ENCODE measurements at regions not wholly inside any gene's neighbourhood (a gene's known extent, or its start where the extent isn't known, plus 50 kb on each side); places are given as distances from the start of the nearest gene placed in this dataset.

DNA sequence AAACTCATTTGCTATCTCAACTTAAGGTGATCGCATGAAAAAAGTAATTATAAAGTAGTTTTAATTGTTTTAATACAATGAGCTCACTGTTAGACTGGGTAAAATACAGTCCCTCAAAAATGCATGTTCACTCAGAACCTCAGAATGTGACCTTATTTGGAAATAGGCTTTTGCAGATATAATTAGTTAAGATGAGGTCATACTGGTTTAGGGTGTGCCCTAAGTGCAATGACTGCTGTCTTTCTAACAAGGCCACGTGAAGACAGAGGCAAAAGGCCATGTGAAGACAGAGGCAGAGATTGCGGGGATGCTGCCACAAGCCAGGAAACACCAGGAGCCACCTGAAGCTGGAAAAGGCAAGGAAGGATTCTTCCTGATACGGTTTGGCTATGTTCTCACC is 262.1 kb downstream of the NKX6-1 start:
- TF ChIP-seq, protein P1, sequence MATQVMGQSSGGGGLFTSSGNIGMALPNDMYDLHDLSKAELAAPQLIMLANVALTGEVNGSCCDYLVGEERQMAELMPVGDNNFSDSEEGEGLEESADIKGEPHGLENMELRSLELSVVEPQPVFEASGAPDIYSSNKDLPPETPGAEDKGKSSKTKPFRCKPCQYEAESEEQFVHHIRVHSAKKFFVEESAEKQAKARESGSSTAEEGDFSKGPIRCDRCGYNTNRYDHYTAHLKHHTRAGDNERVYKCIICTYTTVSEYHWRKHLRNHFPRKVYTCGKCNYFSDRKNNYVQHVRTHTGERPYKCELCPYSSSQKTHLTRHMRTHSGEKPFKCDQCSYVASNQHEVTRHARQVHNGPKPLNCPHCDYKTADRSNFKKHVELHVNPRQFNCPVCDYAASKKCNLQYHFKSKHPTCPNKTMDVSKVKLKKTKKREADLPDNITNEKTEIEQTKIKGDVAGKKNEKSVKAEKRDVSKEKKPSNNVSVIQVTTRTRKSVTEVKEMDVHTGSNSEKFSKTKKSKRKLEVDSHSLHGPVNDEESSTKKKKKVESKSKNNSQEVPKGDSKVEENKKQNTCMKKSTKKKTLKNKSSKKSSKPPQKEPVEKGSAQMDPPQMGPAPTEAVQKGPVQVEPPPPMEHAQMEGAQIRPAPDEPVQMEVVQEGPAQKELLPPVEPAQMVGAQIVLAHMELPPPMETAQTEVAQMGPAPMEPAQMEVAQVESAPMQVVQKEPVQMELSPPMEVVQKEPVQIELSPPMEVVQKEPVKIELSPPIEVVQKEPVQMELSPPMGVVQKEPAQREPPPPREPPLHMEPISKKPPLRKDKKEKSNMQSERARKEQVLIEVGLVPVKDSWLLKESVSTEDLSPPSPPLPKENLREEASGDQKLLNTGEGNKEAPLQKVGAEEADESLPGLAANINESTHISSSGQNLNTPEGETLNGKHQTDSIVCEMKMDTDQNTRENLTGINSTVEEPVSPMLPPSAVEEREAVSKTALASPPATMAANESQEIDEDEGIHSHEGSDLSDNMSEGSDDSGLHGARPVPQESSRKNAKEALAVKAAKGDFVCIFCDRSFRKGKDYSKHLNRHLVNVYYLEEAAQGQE (IDR thresholded peaks at IDR 0.05; ENCODE audit: insufficient read depth in 1 of 2, low read depth in 2 of 2, low read length in 2 of 2) = no peak
- TF ChIP-seq SIN3A (IDR thresholded peaks at IDR 0.05; ENCODE audit: borderline replicate concordance, insufficient read depth, low read length) (no peak), TAF1 (IDR thresholded peaks at IDR 0.05; ENCODE audit: borderline replicate concordance, insufficient read depth, low read length) (no peak), POLR2AphosphoS5 (IDR thresholded peaks at IDR 0.05; ENCODE audit: low read depth, low read length) (no peak), FOXP2 (optimal IDR thresholded peaks at IDR 0.05; ENCODE audit: borderline replicate concordance, extremely low read depth, extremely low read length, insufficient read depth) (no peak)

DNA sequence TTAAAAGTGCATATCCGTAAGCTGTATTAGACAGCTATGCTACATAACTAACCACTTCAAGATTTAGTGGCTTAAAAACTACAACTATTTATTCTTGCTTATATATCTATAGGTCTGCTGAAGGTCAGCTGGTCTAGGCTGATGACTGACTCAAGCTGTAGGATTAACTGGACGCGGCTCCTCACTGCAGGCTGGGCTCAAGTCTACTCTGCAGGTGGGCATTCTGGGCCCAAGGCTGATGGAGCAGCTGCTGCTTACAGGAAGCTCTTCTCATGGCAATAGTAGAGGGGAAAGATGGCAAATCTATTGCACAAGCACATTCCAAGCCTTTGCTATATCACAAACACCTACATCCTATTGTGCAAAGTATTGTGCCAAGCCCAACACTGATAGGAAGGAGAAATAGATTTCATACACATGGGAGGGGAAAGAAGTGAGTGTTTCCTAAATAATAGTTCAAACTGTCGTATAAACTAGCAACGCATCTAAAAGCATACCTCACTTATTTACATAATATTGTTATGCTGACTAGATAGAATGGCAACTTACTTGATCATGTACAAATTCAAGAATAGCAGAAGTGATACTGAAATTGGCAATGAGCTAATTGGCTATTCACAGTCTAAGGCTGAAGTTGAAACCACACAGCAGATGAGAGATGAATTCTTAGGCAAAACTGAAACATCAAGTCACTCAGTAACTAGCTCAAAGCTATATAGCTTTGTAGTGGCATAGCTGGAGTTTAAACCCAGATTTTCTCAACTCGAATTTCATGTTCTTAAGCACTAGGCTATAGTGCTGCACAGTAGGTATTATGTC is 263.8 kb downstream of the NKX6-1 start:
- no peak for TF ChIP-seq TAF1 (IDR thresholded peaks at IDR 0.05; ENCODE audit: borderline replicate concordance, insufficient read depth, low read length)
- no peak for TF ChIP-seq POLR2AphosphoS5 (IDR thresholded peaks at IDR 0.05; ENCODE audit: low read depth, low read length)
- TF ChIP-seq SIN3A (IDR thresholded peaks at IDR 0.05; ENCODE audit: borderline replicate concordance, insufficient read depth, low read length) = no peak
- TF ChIP-seq, protein P1 (IDR thresholded peaks at IDR 0.05; ENCODE audit: insufficient read depth in 1 of 2, low read depth in 2 of 2, low read length in 2 of 2) = no peak
- TF ChIP-seq FOXP2 (optimal IDR thresholded peaks at IDR 0.05; ENCODE audit: borderline replicate concordance, extremely low read depth, extremely low read length, insufficient read depth) = no peak

DNA sequence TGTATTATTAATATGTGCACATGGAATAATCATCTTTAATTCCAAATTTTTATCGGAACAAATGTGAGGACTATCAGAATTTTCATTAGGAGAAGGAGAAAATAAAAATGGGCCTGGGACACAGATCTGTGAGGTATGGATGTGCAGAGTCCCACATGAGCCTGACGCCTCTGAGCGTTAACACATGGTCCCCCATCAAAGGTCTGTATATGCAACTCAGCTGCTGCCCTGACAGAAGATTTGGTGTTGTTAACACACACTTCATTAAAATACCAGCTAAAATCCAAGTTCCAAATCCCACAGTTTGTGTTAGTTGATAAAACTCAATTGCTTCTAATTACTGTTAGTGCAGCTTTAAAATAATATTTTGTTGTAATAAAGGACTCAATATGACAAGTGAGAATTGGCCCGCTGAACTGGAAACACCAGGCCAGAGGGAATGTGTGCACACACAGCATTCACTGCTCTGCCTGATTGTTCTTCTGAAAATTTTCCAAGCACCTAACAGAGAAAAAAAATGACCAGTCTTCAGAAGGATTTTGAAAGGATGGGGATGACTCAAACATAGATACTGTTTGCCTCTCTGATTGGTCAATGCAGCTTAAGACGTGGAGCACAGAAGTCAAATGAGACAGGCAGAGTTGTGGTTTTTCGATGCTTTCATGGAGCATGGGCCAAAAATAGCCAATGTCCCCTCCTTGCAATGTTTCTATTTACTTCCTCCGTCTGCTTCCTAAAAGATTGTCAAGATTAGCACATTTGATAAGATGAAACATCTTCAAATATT is 266.6 kb downstream of the NKX6-1 start:
- TF ChIP-seq, protein P1 (IDR thresholded peaks at IDR 0.05; ENCODE audit: insufficient read depth in 1 of 2, low read depth in 2 of 2, low read length in 2 of 2) = no peak
- no peak for TF ChIP-seq FOXP2 (optimal IDR thresholded peaks at IDR 0.05; ENCODE audit: borderline replicate concordance, extremely low read depth, extremely low read length, insufficient read depth)
- no peak for TF ChIP-seq POLR2AphosphoS5 (IDR thresholded peaks at IDR 0.05; ENCODE audit: low read depth, low read length)
- no peak for TF ChIP-seq TAF1 (IDR thresholded peaks at IDR 0.05; ENCODE audit: borderline replicate concordance, insufficient read depth, low read length)

DNA sequence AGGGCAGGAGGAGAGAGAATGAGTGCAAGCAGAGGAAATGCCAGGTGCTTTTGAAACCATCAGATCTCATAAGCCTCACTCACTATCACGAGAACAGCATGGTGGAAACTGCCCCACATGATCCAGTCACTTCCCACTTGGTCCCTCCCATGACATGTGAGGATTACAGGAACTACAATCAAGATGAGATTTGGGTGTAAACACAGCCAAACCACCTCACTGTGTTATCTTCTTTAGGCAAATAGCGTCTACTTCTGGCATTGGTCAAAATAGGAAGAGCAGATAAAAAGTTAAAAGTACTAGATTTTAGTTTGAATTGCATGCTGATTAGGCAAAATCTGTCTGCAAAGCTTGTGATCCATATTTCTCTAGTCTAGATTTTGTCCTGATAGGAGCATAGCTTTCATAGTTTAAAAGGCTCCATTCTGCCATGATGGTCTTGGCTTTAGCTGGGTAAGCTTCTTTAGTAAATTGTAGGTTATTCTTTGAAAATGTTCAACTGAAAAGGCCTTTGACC is 267.5 kb downstream of the NKX6-1 start:
- TF ChIP-seq SIN3A (IDR thresholded peaks at IDR 0.05; ENCODE audit: borderline replicate concordance, insufficient read depth, low read length) (no peak), POLR2AphosphoS5 (IDR thresholded peaks at IDR 0.05; ENCODE audit: low read depth, low read length) (no peak), FOXP2 (optimal IDR thresholded peaks at IDR 0.05; ENCODE audit: borderline replicate concordance, extremely low read depth, extremely low read length, insufficient read depth) (no peak), TAF1 (IDR thresholded peaks at IDR 0.05; ENCODE audit: borderline replicate concordance, insufficient read depth, low read length) (no peak)
- TF ChIP-seq, protein P1 (IDR thresholded peaks at IDR 0.05; ENCODE audit: insufficient read depth in 1 of 2, low read depth in 2 of 2, low read length in 2 of 2) = no peak

Data from PFSK-1 (cell line).